SU-DHL-6 (cell line): ENCODE measurements at regions not wholly inside any gene's neighbourhood (a gene's known extent, or its start where the extent isn't known, plus 50 kb on each side); places are given as distances from the start of the nearest gene placed in this dataset.

Experiments used
- H2AFZ ChIP-seq: fragments of 200-600 bp; sonication (generic); 2 replicates; pipeline ENCODE4 v1.6.1; 2014; ENCODE audit warnings: low read depth, mild to moderate bottlenecking, moderate library complexity, mixed read lengths, antibody characterized with exemption, low read length; ENCODE audit not compliant: severe bottlenecking
- H3F3A ChIP-seq: fragments of 200-600 bp; shearing (Covaris generic); 2 replicates; pipeline ENCODE4 v1.6.0; 2016; ENCODE audit warnings: antibody characterized with exemption, mild to moderate bottlenecking; ENCODE audit not compliant: insufficient read depth
- H3K27ac ChIP-seq: fragments of 200-600 bp; sonication (generic); 2 replicates; pipeline ENCODE4 v1.5.1; 2016; ENCODE audit warnings: low read depth, mild to moderate bottlenecking, low read length, moderate library complexity, mixed read lengths
- H3K27me3 ChIP-seq: fragments of 200-600 bp; sonication (generic), shearing (Covaris generic); 2 replicates; pipeline ENCODE4 v1.6.0; 2014; ENCODE audit warnings: mild to moderate bottlenecking, low read length
- H3K36me3 ChIP-seq: fragments of 200-600 bp; sonication (generic); 2 replicates; pipeline ENCODE4 v1.6.1; 2014; ENCODE audit warnings: mild to moderate bottlenecking, low read length, mixed read lengths
- H3K4me2 ChIP-seq: fragments of 300-600, 200-600 bp; shearing (Covaris generic), sonication (generic); 2 replicates; pipeline ENCODE4 v1.6.0; 2014; ENCODE audit warnings: low read length, low read depth, mild to moderate bottlenecking; ENCODE audit not compliant: poor library complexity, severe bottlenecking
- H3K4me3 ChIP-seq: fragments of 200-600 bp; sonication (generic); 2 replicates; pipeline ENCODE4 v1.5.1; 2014; ENCODE audit warnings: antibody characterized with exemption, low read length, mild to moderate bottlenecking, mixed read lengths; ENCODE audit not compliant: insufficient read depth, poor library complexity, severe bottlenecking
- H3K79me2 ChIP-seq: fragments of 200-600 bp; sonication (generic); 2 replicates; pipeline ENCODE4 v1.6.1; 2014; ENCODE audit warnings: mild to moderate bottlenecking, low read length, moderate library complexity; ENCODE audit not compliant: insufficient read depth
- H3K9ac ChIP-seq: fragments of 200-600 bp; sonication (generic); 2 replicates; pipeline ENCODE4 v1.7.0; 2014; ENCODE audit warnings: mild to moderate bottlenecking, low read length
- H3K9me2 ChIP-seq: fragments of 200-600 bp; sonication (generic); replicated peaks from 2 replicates; pipeline ENCODE4 v1.6.1; 2014; ENCODE audit warnings: low read length; ENCODE audit not compliant: insufficient read depth
- H3K9me3 ChIP-seq: fragments of 200-600 bp; sonication (generic); 2 replicates; pipeline ENCODE4 v1.6.1; 2014; ENCODE audit warnings: low read length, mixed read lengths; ENCODE audit not compliant: insufficient read depth
- H4K20me1 ChIP-seq: fragments of 200-600 bp; sonication (generic); 2 replicates; pipeline ENCODE4 v1.6.1; 2014; ENCODE audit warnings: low read depth, mild to moderate bottlenecking, antibody characterized with exemption, low read length, moderate library complexity, mixed read lengths
- CTCF ChIP-seq: fragments of 200-600 bp; sonication (generic); IDR thresholded peaks from one replicate; pipeline ENCODE4 v1.5.1; 2017; ENCODE audit warnings: antibody characterized with exemption, mild to moderate bottlenecking, low read length, moderate library complexity; ENCODE audit not compliant: insufficient read depth, poor library complexity, severe bottlenecking
- EZH2phosphoT487 ChIP-seq: fragments of 200-600 bp; sonication (generic), shearing (Covaris generic); conservative IDR thresholded peaks from 2 replicates; pipeline ENCODE4 v1.6.1; 2018; ENCODE audit warnings: mild to moderate bottlenecking, antibody characterized with exemption, low read length, moderate library complexity, mixed read lengths

DNA sequence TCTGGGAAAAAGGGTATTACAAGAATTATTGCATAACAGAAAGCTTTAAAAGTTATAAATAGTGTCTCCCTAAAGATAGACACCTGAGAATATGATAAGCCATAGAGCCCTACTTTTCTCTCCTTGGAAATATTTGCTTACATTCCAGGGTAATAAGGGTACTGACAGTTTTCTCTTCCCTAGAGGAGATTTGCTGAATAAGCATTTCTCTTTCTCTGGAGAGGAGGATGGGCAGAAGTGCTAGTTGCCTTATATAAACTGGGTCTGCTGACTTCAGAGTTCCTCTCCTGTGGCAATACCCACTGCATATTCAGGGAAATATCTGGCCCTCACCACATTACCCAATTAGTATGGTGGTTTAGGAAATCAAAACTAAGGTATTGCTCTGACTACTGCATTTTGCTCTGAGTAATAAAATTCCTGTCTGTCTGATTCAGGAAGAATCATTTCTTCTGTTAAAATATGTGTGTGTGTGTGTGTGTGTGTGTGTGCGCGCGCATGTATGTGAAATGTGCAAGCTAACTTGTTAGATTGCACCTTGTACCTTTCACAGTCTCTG is 1391.3 kb downstream of the DSC3 start:
- no peak overlapping the region for H2AFZ ChIP-seq
- H3K9me3 ChIP-seq, result no peaks in the 10 kb centered on the region; the same call in 1 of the 2 replicates
- H3K36me3 ChIP-seq, result no peaks in the 10 kb centered on the region
- no peaks in the 10 kb centered on the region for H3K9me2 ChIP-seq
- H3K9ac ChIP-seq, result no peak overlapping the region
- H3K27me3 ChIP-seq, result no peaks in the 10 kb centered on the region
- no peak overlapping the region for H3K27ac ChIP-seq
- H3F3A ChIP-seq, result no peaks in the 10 kb centered on the region
- no peak overlapping the region for H3K4me2 ChIP-seq
- TF ChIP-seq EZH2phosphoT487, result no peak
- no peak overlapping the region for H3K4me3 ChIP-seq
- no peaks in the 10 kb centered on the region; the same call in 1 of the 2 replicates for H4K20me1 ChIP-seq
- H3K79me2 ChIP-seq, result no peaks in the 10 kb centered on the region

DNA sequence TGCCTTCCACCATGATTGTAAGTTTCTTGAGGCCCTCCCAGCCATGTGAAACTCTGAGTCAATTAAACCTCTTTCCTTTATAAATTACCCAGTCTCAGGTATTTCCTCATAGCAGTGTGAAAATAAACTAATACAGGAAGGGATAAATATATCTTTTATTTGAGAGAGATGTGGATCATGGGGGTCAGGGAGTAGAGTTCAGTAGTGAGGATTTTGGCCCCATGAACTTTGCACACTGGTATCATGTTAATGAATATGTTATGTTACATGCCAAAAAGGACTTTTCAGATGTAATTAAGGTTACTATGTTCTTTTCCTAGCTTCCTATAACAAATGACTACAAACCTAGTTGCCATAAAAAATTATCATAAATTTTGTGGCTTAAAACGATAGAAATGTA is 1393.7 kb downstream of the DSC3 start:
- Histone ChIP-seq H3K27ac (no peak overlapping the region), H3K36me3 (no peaks in the 10 kb centered on the region), H2AFZ (no peak overlapping the region), H3K4me2 (no peak overlapping the region), H3K79me2 (no peaks in the 10 kb centered on the region), H3F3A (no peaks in the 10 kb centered on the region), H3K9ac (no peak overlapping the region), H3K9me3 (no peaks in the 10 kb centered on the region; the same call in 1 of the 2 replicates), H4K20me1 (no peaks in the 10 kb centered on the region; the same call in 1 of the 2 replicates), H3K9me2 (no peaks in the 10 kb centered on the region), H3K4me3 (no peak overlapping the region), H3K27me3 (no peaks in the 10 kb centered on the region)
- TF ChIP-seq CTCF, result no peak
- TF ChIP-seq EZH2phosphoT487, result no peak

GRCh38 chr18:29647700-29648099 is 1394.8 kb downstream of the DSC3 start:
- TF ChIP-seq CTCF (no peak), EZH2phosphoT487 (no peak)

DNA sequence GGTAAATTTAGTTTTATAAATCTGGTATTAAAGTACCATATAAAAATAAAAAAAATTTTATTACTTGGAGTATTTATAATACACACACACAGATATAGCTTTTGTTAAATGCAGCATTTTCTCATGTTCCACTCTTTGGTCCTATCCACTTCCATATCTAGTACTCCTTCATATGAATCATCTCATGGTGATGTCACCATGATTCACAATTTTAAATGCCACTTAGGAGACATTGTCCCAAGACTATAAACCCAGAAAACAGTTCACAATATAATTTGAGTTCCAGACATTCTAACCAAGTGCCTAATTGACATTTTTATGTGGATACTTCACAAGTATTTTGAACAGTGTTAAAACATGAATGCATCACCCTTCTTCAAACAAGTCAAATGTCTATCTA is 1398.3 kb downstream of the DSC3 start:
- Histone ChIP-seq H3K4me2 (no peak overlapping the region), H3K36me3 (no peaks in the 10 kb centered on the region), H3F3A (no peaks in the 10 kb centered on the region), H3K79me2 (no peaks in the 10 kb centered on the region), H3K9me2 (no peaks in the 10 kb centered on the region), H4K20me1 (no peaks in the 10 kb centered on the region; the same call in 1 of the 2 replicates), H3K27me3 (no peaks in the 10 kb centered on the region), H2AFZ (no peak overlapping the region), H3K27ac (no peak overlapping the region), H3K4me3 (no peak overlapping the region), H3K9me3 (no peaks in the 10 kb centered on the region; the same call in 1 of the 2 replicates), H3K9ac (no peak overlapping the region)
- TF ChIP-seq EZH2phosphoT487 (no peak), CTCF (no peak)

More at GRCh38 chr18:29647700-29648099, 1394.8 kb downstream of the DSC3 start:
- H4K20me1 ChIP-seq, result no peaks in the 10 kb centered on the region; the same call in 1 of the 2 replicates
- H3K4me2 ChIP-seq, result no peak overlapping the region
- H3K9me3 ChIP-seq, result no peaks in the 10 kb centered on the region; the same call in 1 of the 2 replicates
- H3F3A ChIP-seq, result no peaks in the 10 kb centered on the region
- H3K79me2 ChIP-seq, result no peaks in the 10 kb centered on the region
- H3K9me2 ChIP-seq, result no peaks in the 10 kb centered on the region
- no peak overlapping the region for H2AFZ ChIP-seq
- H3K36me3 ChIP-seq, result no peaks in the 10 kb centered on the region
- no peak overlapping the region for H3K9ac ChIP-seq
- H3K4me3 ChIP-seq, result no peak overlapping the region
- no peak overlapping the region for H3K27ac ChIP-seq
- no peaks in the 10 kb centered on the region for H3K27me3 ChIP-seq
